OCI-LY3 (cell line): ENCODE measurements at regions not wholly inside any gene's neighbourhood (a gene's known extent, or its start where the extent isn't known, plus 50 kb on each side); places are given as distances from the start of the nearest gene placed in this dataset.

Experiments
- CTCF ChIP-seq: fragments of 200-600, 300-600 bp; sonication (generic); IDR thresholded peaks from 2 replicates; pipeline ENCODE4 v1.5.1; 2014; ENCODE audit warnings: antibody characterized with exemption, low read length, low read depth
- EZH2phosphoT487 ChIP-seq: fragments of 200-600 bp; shearing (Covaris generic); IDR thresholded peaks from 2 replicates; pipeline ENCODE4 v1.6.1; 2018; ENCODE audit warnings: antibody characterized with exemption, mixed run types, low read depth

- TF ChIP-seq CTCF (no peak), EZH2phosphoT487 (no peak)
Measured at GRCh38 chr1:14426854-14427253, 171.6 kb upstream of the KAZN start.
